HepG2 (cell line): ENCODE measurements at regions not wholly inside any gene's neighbourhood (a gene's known extent, or its start where the extent isn't known, plus 50 kb on each side); places are given as distances from the start of the nearest gene placed in this dataset.

Source experiments
- ATF3 ChIP-seq: sonication (generic); formaldehyde crosslinking; IDR thresholded peaks from 2 replicates; pipeline ENCODE4 v1.4.0; 2020; ENCODE audit warnings: missing genetic modification reagents
- ATRX ChIP-seq: sonication (generic); formaldehyde crosslinking; IDR thresholded peaks from 2 replicates; pipeline ENCODE4 v1.4.0; 2020; ENCODE audit warnings: missing genetic modification reagents, borderline replicate concordance
- CTCF ChIP-seq: sonication (generic); formaldehyde crosslinking; IDR thresholded peaks from 2 replicates; pipeline ENCODE4 v1.5.0; 2020; ENCODE audit warnings: mild to moderate bottlenecking, missing genetic modification reagents, moderate library complexity
- NFE2L2 ChIP-seq: fragments of 150-350 bp; IDR thresholded peaks from 2 replicates; pipeline ENCODE4 v1.6.1; 2014; ENCODE audit warnings: low read length
- TAF1 ChIP-seq: sonication (generic); formaldehyde crosslinking; IDR thresholded peaks from 2 replicates; pipeline ENCODE4 v1.4.0; 2020; ENCODE audit warnings: missing genetic modification reagents
- ZBTB14 ChIP-seq: sonication (generic); formaldehyde crosslinking; IDR thresholded peaks from 2 replicates; pipeline ENCODE4 v1.4.0; 2020; ENCODE audit warnings: missing genetic modification reagents
- ZNF326 ChIP-seq: sonication (generic); formaldehyde crosslinking; IDR thresholded peaks from 2 replicates; pipeline ENCODE4 v1.4.0; 2020; ENCODE audit warnings: missing genetic modification reagents, borderline replicate concordance

GRCh38 chr9:113677569-113677968, 198.5 kb upstream of the ZNF618 start:
- TF ChIP-seq ZBTB14 (CRISPR knock-in tag) (no peak), ATF3 (CRISPR knock-in tag) (no peak), ATRX (no peak), NFE2L2 (no peak), CTCF (no peak), TAF1 (CRISPR knock-in tag) (no peak), ZNF326 (CRISPR knock-in tag) (no peak)
